Type B pancreatic cell (in vitro differentiated cells): ENCODE measurements at regions not wholly inside any gene's neighbourhood (a gene's known extent, or its start where the extent isn't known, plus 50 kb on each side); places are given as distances from the start of the nearest gene placed in this dataset.

Experiments
- DNase-seq: peaks from one replicate; pipeline ENCODE4 v3.0.0; 2021; ENCODE audit warnings: mixed read lengths; ENCODE audit not compliant: unreplicated experiment; ENCODE audit errors: extremely low spot score
- H3K27ac Mint-ChIP-seq: 2 replicates; pipeline ENCODE4 v1.8.0; 2021; ENCODE audit warnings: mild to moderate bottlenecking, mixed read lengths
- H3K27me3 Mint-ChIP-seq: 2 replicates; pipeline ENCODE4 v1.8.0; 2021; ENCODE audit warnings: mixed read lengths
- H3K36me3 Mint-ChIP-seq: 2 replicates; pipeline ENCODE4 v1.8.0; 2021; ENCODE audit warnings: mixed read lengths
- H3K4me1 Mint-ChIP-seq: one replicate; pipeline ENCODE4 v1.8.0; 2021; ENCODE audit warnings: mixed read lengths; ENCODE audit not compliant: unreplicated experiment
- H3K4me3 Mint-ChIP-seq: 2 replicates; pipeline ENCODE4 v1.8.0; 2021; ENCODE audit warnings: mild to moderate bottlenecking, mixed read lengths
- H3K9me3 Mint-ChIP-seq: 2 replicates; pipeline ENCODE4 v1.8.0; 2021; ENCODE audit warnings: mixed read lengths
- TF ChIP-seq, protein P1 (sequence below): fragments of 200-600 bp; sonication (generic); conservative IDR thresholded peaks from 2 replicates; pipeline ENCODE4 v1.5.0; 2021; ENCODE audit warnings: antibody characterized with exemption, mild to moderate bottlenecking

DNA sequence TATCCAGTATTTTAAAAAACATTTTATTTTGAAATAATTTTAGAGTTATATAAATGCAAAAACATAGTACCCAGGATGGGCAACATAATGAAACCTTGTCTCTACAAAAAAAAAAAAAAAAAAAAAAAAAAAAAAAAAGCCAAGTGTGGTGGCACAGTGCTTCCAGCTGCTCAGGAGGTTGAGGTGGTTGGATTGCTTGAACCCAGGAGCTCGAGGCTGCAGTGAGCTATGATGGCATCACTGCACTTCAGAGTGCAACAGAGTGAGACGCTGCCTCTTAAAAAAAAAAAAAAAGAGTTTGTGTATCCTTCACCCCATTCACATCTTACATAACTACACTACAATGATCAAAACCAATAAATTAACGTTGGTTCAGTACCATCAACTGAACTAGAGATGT lies 115.6 kb upstream of the KIF26B start:
- TF ChIP-seq, protein P1, sequence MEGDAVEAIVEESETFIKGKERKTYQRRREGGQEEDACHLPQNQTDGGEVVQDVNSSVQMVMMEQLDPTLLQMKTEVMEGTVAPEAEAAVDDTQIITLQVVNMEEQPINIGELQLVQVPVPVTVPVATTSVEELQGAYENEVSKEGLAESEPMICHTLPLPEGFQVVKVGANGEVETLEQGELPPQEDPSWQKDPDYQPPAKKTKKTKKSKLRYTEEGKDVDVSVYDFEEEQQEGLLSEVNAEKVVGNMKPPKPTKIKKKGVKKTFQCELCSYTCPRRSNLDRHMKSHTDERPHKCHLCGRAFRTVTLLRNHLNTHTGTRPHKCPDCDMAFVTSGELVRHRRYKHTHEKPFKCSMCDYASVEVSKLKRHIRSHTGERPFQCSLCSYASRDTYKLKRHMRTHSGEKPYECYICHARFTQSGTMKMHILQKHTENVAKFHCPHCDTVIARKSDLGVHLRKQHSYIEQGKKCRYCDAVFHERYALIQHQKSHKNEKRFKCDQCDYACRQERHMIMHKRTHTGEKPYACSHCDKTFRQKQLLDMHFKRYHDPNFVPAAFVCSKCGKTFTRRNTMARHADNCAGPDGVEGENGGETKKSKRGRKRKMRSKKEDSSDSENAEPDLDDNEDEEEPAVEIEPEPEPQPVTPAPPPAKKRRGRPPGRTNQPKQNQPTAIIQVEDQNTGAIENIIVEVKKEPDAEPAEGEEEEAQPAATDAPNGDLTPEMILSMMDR = no peak
- Mint-ChIP-seq H3K27ac (no peak overlapping the region), H3K9me3 (no peaks in the 10 kb centered on the region), H3K36me3 (no peaks in the 10 kb centered on the region), H3K4me1 (peaks cover 18% of the 10 kb centered on the region), H3K27me3 (no peaks in the 10 kb centered on the region), H3K4me3 (no peak overlapping the region)
- DNase-seq = no peak

DNA sequence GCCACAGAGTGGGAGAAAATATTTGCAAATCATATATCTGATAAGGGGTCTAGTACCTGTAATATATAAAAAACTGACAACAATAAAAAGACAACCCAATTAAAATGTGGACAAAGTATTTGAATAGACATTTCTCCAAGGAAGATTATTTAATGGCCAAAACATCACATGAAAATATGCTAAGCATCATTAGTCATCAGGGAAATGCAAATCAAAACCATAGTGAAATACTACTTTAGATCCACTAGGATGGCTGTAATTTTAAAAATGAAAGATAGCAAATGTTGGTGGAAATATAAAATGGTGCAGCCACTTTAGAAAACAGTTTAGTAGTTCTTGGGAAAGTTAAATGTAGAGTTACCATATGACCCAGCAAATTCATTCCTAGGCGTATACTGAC lies 118.7 kb upstream of the KIF26B start:
- Mint-ChIP-seq H3K36me3 (no peaks in the 10 kb centered on the region), H3K4me1 (peaks cover 3% of the 10 kb centered on the region), H3K27me3 (no peaks in the 10 kb centered on the region), H3K4me3 (no peak overlapping the region), H3K27ac (no peak overlapping the region), H3K9me3 (no peaks in the 10 kb centered on the region)
- DNase-seq = no peak
- TF ChIP-seq, protein P1 = no peak

DNA sequence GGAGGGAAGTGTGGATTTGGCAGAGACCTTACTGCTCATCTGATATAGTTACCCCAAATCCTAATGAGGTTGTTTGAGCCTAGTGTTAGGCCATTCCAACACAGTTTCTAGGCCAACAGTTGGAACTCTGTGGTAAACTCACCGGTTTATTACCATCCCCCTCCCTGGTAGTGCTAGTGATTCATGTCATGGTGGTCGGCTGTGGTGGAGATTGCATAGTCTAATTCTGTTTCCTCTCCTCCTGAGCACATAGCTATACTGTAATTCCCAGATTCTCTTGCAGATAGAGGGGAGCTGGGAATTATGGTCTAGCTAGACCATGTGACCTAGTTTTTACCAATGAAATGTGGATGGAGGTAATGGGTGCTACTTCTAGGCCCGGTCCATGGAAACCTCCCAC lies 123.7 kb upstream of the KIF26B start:
- H3K27ac Mint-ChIP-seq = no peak overlapping the region
- TF ChIP-seq, protein P1 = no peak
- no peaks in the 10 kb centered on the region for H3K27me3 Mint-ChIP-seq
- no peaks in the 10 kb centered on the region for H3K9me3 Mint-ChIP-seq
- no peaks in the 10 kb centered on the region for H3K36me3 Mint-ChIP-seq
- H3K4me1 Mint-ChIP-seq = no peaks in the 10 kb centered on the region
- DNase-seq = no peak
- H3K4me3 Mint-ChIP-seq = no peak overlapping the region

DNA sequence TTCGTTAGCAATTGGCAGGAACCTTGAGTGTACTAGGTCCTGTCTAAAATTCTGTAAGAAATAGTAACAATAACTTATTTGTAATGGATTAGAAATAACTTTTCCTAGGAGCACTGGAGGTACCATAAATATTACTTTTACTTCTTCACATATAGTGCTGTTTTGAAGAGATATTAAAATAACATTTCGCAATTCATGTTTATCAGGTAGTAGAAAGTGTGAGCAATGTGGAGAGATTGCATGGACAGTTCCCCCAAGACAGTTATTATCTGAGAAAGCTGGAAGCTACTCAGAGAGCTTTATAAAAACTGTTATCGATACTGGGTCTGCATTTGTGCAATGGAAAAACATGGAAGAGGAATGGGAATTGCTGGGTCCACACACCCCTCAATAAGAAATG lies 128.5 kb upstream of the KIF26B start:
- H3K4me1 Mint-ChIP-seq = no peaks in the 10 kb centered on the region
- H3K27me3 Mint-ChIP-seq = no peaks in the 10 kb centered on the region
- no peak overlapping the region for H3K4me3 Mint-ChIP-seq
- H3K27ac Mint-ChIP-seq = no peak overlapping the region
- no peaks in the 10 kb centered on the region for H3K9me3 Mint-ChIP-seq
- no peak for DNase-seq
- H3K36me3 Mint-ChIP-seq = no peaks in the 10 kb centered on the region
- TF ChIP-seq, protein P1 = no peak

DNA sequence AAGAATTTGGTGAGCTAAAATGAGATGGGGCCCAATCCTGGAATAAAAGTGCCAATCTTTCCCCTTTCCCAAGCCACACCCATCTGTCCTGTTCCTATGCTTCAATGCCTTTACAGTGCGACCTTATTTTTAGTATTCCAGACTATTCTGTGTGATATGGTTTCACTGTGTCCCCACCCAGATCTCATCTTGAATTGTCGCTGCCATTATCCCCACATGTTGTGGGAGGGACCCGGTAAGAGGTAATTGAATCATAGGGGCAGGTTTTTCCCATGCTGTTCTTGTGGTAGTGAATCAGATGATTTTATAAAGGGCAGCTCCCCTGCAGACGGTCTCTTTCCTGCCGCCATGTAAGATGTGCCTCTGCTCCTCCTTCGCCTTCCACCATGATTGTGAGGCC lies 129.3 kb upstream of the KIF26B start:
- Mint-ChIP-seq H3K4me1 (no peaks in the 10 kb centered on the region), H3K36me3 (no peaks in the 10 kb centered on the region), H3K27me3 (no peaks in the 10 kb centered on the region), H3K9me3 (no peaks in the 10 kb centered on the region), H3K4me3 (no peak overlapping the region), H3K27ac (no peak overlapping the region)
- no peak for DNase-seq
- TF ChIP-seq, protein P1 = no peak

DNA sequence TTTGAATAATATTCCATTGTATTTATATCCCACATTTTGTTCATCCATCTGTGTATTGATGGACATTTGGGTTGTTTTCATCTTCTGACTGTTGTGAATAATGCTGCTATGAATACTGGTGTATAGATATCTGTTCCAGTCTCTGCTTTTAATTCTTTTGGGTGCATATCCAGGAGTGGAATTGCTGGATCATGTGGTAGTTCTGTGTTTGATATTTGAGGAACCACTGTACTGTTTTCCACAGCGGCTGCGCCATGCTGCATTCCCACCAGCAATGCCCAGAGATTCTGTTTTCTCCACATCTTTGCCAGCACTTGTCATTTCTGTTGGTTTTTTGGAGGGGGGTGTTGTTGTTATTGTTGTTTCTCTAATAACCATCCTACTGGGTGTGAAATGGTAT lies 131.6 kb upstream of the KIF26B start:
- no peak for DNase-seq
- Mint-ChIP-seq H3K27ac (no peak overlapping the region), H3K4me3 (no peak overlapping the region), H3K36me3 (no peaks in the 10 kb centered on the region), H3K4me1 (no peaks in the 10 kb centered on the region), H3K27me3 (no peaks in the 10 kb centered on the region), H3K9me3 (no peaks in the 10 kb centered on the region)
- TF ChIP-seq, protein P1 = no peak
